ENCODE measurements at regions not wholly inside any gene's neighbourhood (a gene's known extent, or its start where the extent isn't known, plus 50 kb on each side); places are given as distances from the start of the nearest gene placed in this dataset.

DNA sequence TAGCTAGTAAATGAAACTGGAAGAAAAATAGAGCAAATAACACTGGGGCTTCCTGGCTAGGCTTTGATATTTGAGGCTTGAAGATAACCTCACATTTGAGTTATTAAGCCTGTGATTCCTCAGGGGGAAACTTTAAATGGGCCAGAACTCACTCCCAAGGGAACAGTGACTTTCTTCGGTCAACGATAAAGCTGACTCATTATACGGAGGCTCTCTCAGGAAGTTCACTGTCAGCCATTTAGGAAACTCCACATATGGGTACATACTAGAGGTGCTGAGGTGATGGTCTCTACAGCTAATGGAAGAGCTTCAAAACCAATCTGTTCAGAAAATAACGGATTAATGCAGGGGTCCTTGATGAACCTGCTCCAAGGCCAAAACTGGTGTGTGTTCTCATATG, 120.8 kb downstream of the SH2D1A start:
- TF ChIP-seq, protein P1, sequence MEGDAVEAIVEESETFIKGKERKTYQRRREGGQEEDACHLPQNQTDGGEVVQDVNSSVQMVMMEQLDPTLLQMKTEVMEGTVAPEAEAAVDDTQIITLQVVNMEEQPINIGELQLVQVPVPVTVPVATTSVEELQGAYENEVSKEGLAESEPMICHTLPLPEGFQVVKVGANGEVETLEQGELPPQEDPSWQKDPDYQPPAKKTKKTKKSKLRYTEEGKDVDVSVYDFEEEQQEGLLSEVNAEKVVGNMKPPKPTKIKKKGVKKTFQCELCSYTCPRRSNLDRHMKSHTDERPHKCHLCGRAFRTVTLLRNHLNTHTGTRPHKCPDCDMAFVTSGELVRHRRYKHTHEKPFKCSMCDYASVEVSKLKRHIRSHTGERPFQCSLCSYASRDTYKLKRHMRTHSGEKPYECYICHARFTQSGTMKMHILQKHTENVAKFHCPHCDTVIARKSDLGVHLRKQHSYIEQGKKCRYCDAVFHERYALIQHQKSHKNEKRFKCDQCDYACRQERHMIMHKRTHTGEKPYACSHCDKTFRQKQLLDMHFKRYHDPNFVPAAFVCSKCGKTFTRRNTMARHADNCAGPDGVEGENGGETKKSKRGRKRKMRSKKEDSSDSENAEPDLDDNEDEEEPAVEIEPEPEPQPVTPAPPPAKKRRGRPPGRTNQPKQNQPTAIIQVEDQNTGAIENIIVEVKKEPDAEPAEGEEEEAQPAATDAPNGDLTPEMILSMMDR (IDR thresholded peaks at IDR 0.05) = no peak
- no peak for TF ChIP-seq POLR2A (IDR thresholded peaks at IDR 0.05)
